Endothelial cell of umbilical vein (primary cell): ENCODE measurements at regions not wholly inside any gene's neighbourhood (a gene's known extent, or its start where the extent isn't known, plus 50 kb on each side); places are given as distances from the start of the nearest gene placed in this dataset.

Source experiments
- BruUV-seq: library from RNA; stranded (reverse); fragments of 400-500 nt; replicated peaks from 2 replicates; lab custom pipeline; 2021; lab: Mats Ljungman, UMichigan
- CTCF ChIA-PET: fragments of 300-600, 350-600 bp; sonication (Branson Sonifier 250); formaldehyde crosslinking; loops from one replicate; lab custom pipeline; 2021; ENCODE audit warnings: antibody characterized with exemption, inconsistent platforms; lab: Charles Lee
- POLR2A ChIA-PET: fragments of 300-600, 350-600 bp; sonication (Branson Sonifier 250); formaldehyde crosslinking; loops from one replicate; lab custom pipeline; 2021; ENCODE audit warnings: antibody characterized with exemption, inconsistent platforms; lab: Charles Lee
- DNase-seq: peaks from one replicate; pipeline ENCODE4 v3.0.0-alpha.2; 2011; ENCODE audit warnings: low read depth, low spot score
- FAIRE-seq: peaks from 2 replicates; lab custom pipeline; 2011; peaks lifted over from hg19 to GRCh38; lab: Jason Lieb, UNC
- H2AFZ ChIP-seq: 2 replicates; pipeline ENCODE4 v1.6.0; 2012; ENCODE audit warnings: low read depth, low read length, control low read depth, inconsistent platforms
- H3K27ac ChIP-seq: 2 replicates; pipeline ENCODE4 v1.5.1; 2011; ENCODE audit warnings: low read depth, mild to moderate bottlenecking, control low read depth, low read length, moderate library complexity; ENCODE audit not compliant: insufficient read depth
- H3K27me3 ChIP-seq, 2 experiments: 2 replicates each; pipeline versions ENCODE4 v1.6.0 to v1.6.1; 2011; ENCODE audit warnings: low read length in 2 of 2, mixed read lengths in 1 of 2; ENCODE audit not compliant: control insufficient read depth in 2 of 2, insufficient read depth in 2 of 2
- H3K36me3 ChIP-seq, 2 experiments: 2 replicates in 1 of 2; 3 replicates in 1 of 2; pipeline ENCODE4 v1.5.1; 2011; ENCODE audit warnings: low read length in 2 of 2, mild to moderate bottlenecking in 1 of 2, moderate library complexity in 1 of 2; ENCODE audit not compliant: control insufficient read depth in 2 of 2, insufficient read depth in 2 of 2; ENCODE audit errors: extremely low read depth in 1 of 2
- H3K4me1 ChIP-seq: 3 replicates; pipeline ENCODE4 v1.5.1; 2011; ENCODE audit warnings: mild to moderate bottlenecking, low read length; ENCODE audit not compliant: control insufficient read depth, insufficient read depth; ENCODE audit errors: extremely low read depth
- H3K4me2 ChIP-seq: 2 replicates; pipeline ENCODE4 v1.6.1; 2011; ENCODE audit warnings: low read length, control low read depth, mixed read lengths; ENCODE audit not compliant: insufficient read depth
- H3K4me3 ChIP-seq, 3 experiments: fragments of 200-600 bp in 1 of 3; sonication (generic), shearing (Covaris generic) in 1 of 3; replicated peaks in 1 of 3; 2 replicates each; pipeline ENCODE4 v1.5.1; 2011 to 2016; ENCODE audit warnings: control low read depth in 3 of 3, low read length in 3 of 3, mild to moderate bottlenecking in 2 of 3, inconsistent platforms in 1 of 3, low read depth in 1 of 3, moderate library complexity in 1 of 3; ENCODE audit not compliant: insufficient read depth in 1 of 3
- H3K79me2 ChIP-seq: 2 replicates; pipeline ENCODE4 v1.6.0; 2012; ENCODE audit warnings: low read length, inconsistent platforms; ENCODE audit not compliant: control insufficient read depth, insufficient read depth
- H3K9ac ChIP-seq: replicated peaks from 2 replicates; pipeline ENCODE3; 2011; ENCODE audit warnings: low read length, control low read depth; ENCODE audit not compliant: insufficient read depth; ENCODE audit errors: extremely low read depth
- H3K9me1 ChIP-seq: replicated peaks from 3 replicates; pipeline ENCODE4 v1.6.0; 2011; ENCODE audit warnings: mild to moderate bottlenecking, low read length; ENCODE audit not compliant: control insufficient read depth, insufficient read depth; ENCODE audit errors: extremely low read depth
- H3K9me3 ChIP-seq: replicated peaks from 2 replicates; pipeline ENCODE4 v1.5.1; 2012; ENCODE audit warnings: low read length, inconsistent platforms; ENCODE audit not compliant: control insufficient read depth, insufficient read depth
- H4K20me1 ChIP-seq: replicated peaks from 2 replicates; pipeline ENCODE3; 2011; ENCODE audit warnings: mild to moderate bottlenecking, low read length; ENCODE audit not compliant: control insufficient read depth, insufficient read depth; ENCODE audit errors: extremely low read depth
- EZH2 ChIP-seq: IDR thresholded peaks from 2 replicates; pipeline ENCODE4 v1.6.1; 2012; ENCODE audit warnings: borderline replicate concordance, low read depth, mild to moderate bottlenecking, moderate library complexity, low read length, inconsistent platforms; ENCODE audit not compliant: severe bottlenecking
- FOS ChIP-seq: IDR thresholded peaks from 2 replicates; pipeline ENCODE4 v1.6.1; 2011; ENCODE audit warnings: mild to moderate bottlenecking, low read length, moderate library complexity, borderline replicate concordance; ENCODE audit not compliant: insufficient read depth
- GATA2 ChIP-seq: IDR thresholded peaks from 2 replicates; pipeline ENCODE4 v1.7.0; 2011; ENCODE audit warnings: low read depth, mild to moderate bottlenecking, moderate library complexity, mixed read lengths, low read length; ENCODE audit not compliant: insufficient read length, insufficient read depth
- JUN ChIP-seq: IDR thresholded peaks from 2 replicates; pipeline ENCODE4 v1.6.1; 2011; ENCODE audit warnings: borderline replicate concordance, low read depth; ENCODE audit not compliant: insufficient read length, insufficient read depth
- MYC ChIP-seq: IDR thresholded peaks from one replicate; pipeline ENCODE4 v1.6.1; 2011; ENCODE audit warnings: mild to moderate bottlenecking, low read depth, low read length
- POLR2A ChIP-seq: IDR thresholded peaks from 2 replicates; pipeline ENCODE4 v1.6.1; 2012; ENCODE audit warnings: low read depth, mild to moderate bottlenecking, control low read depth, low read length
- POLR2AphosphoS5 ChIP-seq: IDR thresholded peaks from 2 replicates; pipeline ENCODE4 v1.6.1; 2012; ENCODE audit warnings: low read depth, mild to moderate bottlenecking, control low read depth, low read length, moderate library complexity; ENCODE audit not compliant: insufficient read depth
- dilution Hi-C: fragments of 300-500 bp; cut with MboI; formaldehyde crosslinking; loops from one replicate; pipeline ENCODE4 v1.15.0; 2019; ENCODE audit warnings: low sequenced_read_pairs; ENCODE audit not compliant: extremely low pct_ligation_motif_present
- intact Hi-C: fragments of 100-400 bp; cut with micrococcal nuclease; formaldehyde crosslinking; loops from one replicate; pipeline ENCODE4 v1.10.0; 2022
- TF ChIP-seq, protein P1 (sequence below): IDR thresholded peaks from 2 replicates; pipeline ENCODE4 v1.6.1; 2011; ENCODE audit not compliant: insufficient read depth, insufficient read length
- TF ChIP-seq, protein P2 (sequence below), 2 donors: IDR thresholded peaks; 1 replicate in 1 of 2; 2 replicates in 1 of 2; pipeline ENCODE4 v1.5.1; 2011; ENCODE audit warnings: low read length in 2 of 2, mild to moderate bottlenecking in 2 of 2, moderate library complexity in 2 of 2, control low read depth in 1 of 2, inconsistent platforms in 1 of 2, low read depth in 1 of 2; ENCODE audit not compliant: insufficient read depth in 1 of 2; ENCODE audit errors: extremely low read depth in 1 of 2

GRCh38 chr2:62334440-62335058 is 138.6 kb downstream of the B3GNT2 start:
- dilution Hi-C loops = no loop called here
- no peak overlapping the region for H3K9ac ChIP-seq
- no peak for FAIRE-seq

More at GRCh38 chr2:62334440-62335058, 138.6 kb downstream of the B3GNT2 start:
- POLR2A ChIA-PET = no interaction called here
- Histone ChIP-seq H4K20me1 (no peaks in the 10 kb centered on the region), H3K27me3 (no peaks in the 10 kb centered on the region), H3K4me2 (no peak overlapping the region), H3K9me1 (no peaks in the 10 kb centered on the region), H3K36me3 (no peaks in the 10 kb centered on the region), H3K4me1 (no peaks in the 10 kb centered on the region), H3K4me3 (no peak overlapping the region), H3K27ac (no peak overlapping the region), H2AFZ (no peak overlapping the region), H3K79me2 (no peaks in the 10 kb centered on the region), H3K9me3 (no peaks in the 10 kb centered on the region)
- CTCF ChIA-PET = interaction anchor here (0.6 to 1.7 kb wide), 3 partner anchors 13 to 672 kb away, joined by 3 to 4 read pairs (median 4); no protein-coding TSS in a partner anchor
- TF ChIP-seq, protein P1, sequence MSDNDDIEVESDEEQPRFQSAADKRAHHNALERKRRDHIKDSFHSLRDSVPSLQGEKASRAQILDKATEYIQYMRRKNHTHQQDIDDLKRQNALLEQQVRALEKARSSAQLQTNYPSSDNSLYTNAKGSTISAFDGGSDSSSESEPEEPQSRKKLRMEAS = no peak
- TF ChIP-seq JUN (no peak), POLR2A (no peak), FOS (no peak), GATA2 (no peak), POLR2AphosphoS5 (no peak), EZH2 (no peak), MYC (no peak)
- TF ChIP-seq, protein P2, sequence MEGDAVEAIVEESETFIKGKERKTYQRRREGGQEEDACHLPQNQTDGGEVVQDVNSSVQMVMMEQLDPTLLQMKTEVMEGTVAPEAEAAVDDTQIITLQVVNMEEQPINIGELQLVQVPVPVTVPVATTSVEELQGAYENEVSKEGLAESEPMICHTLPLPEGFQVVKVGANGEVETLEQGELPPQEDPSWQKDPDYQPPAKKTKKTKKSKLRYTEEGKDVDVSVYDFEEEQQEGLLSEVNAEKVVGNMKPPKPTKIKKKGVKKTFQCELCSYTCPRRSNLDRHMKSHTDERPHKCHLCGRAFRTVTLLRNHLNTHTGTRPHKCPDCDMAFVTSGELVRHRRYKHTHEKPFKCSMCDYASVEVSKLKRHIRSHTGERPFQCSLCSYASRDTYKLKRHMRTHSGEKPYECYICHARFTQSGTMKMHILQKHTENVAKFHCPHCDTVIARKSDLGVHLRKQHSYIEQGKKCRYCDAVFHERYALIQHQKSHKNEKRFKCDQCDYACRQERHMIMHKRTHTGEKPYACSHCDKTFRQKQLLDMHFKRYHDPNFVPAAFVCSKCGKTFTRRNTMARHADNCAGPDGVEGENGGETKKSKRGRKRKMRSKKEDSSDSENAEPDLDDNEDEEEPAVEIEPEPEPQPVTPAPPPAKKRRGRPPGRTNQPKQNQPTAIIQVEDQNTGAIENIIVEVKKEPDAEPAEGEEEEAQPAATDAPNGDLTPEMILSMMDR (IDR thresholded peaks at IDR 0.05; ENCODE audit: extremely low read depth in 1 of 2, insufficient read depth in 1 of 2, low read depth in 1 of 2, low read length in 2 of 2) = no peak
- intact Hi-C loops = no loop called here
- DNase-seq = no peak
- BruUV-seq = no TSS peak
